Smooth muscle cell (in vitro differentiated cells): ENCODE measurements at regions not wholly inside any gene's neighbourhood (a gene's known extent, or its start where the extent isn't known, plus 50 kb on each side); places are given as distances from the start of the nearest gene placed in this dataset.
"Not testable (repeated sequence)": the region's sequence is repeated elsewhere in the genome, so short reads cannot be mapped to it uniquely, and the experiment has no call there.

Source experiments
- DNase-seq: peaks from one replicate; lab custom pipeline; 2025; ENCODE audit not compliant: unreplicated experiment; lab: John Stamatoyannopoulos, UW
- H2AFZ ChIP-seq: fragments of 200-600 bp; sonication (generic); 2 replicates; pipeline ENCODE4 v1.6.0; 2016; ENCODE audit warnings: antibody characterized with exemption, low read depth, mild to moderate bottlenecking
- H3F3A ChIP-seq: fragments of 200-600 bp; sonication (generic); 2 replicates; pipeline ENCODE4 v1.6.0; 2017; ENCODE audit warnings: antibody characterized with exemption, low read depth
- H3K27ac ChIP-seq: fragments of 200-600 bp; sonication (generic); 2 replicates; pipeline ENCODE4 v1.5.1; 2016; ENCODE audit warnings: low read depth, mild to moderate bottlenecking
- H3K27me3 ChIP-seq: fragments of 200-600 bp; sonication (generic); 2 replicates; pipeline ENCODE4 v1.6.1; 2016; ENCODE audit warnings: low read depth, mild to moderate bottlenecking
- H3K36me3 ChIP-seq: fragments of 200-600 bp; sonication (generic); 2 replicates; pipeline ENCODE4 v1.5.1; 2016; ENCODE audit warnings: low read depth
- H3K4me1 ChIP-seq: fragments of 200-600 bp; sonication (generic); 2 replicates; pipeline ENCODE4 v1.5.1; 2016; ENCODE audit warnings: low read depth
- H3K4me2 ChIP-seq: fragments of 200-600 bp; sonication (generic); 2 replicates; pipeline ENCODE4 v1.6.0; 2016; ENCODE audit warnings: mild to moderate bottlenecking
- H3K4me3 ChIP-seq: fragments of 200-600 bp; sonication (generic); 2 replicates; pipeline ENCODE4 v1.5.1; 2016; ENCODE audit warnings: mild to moderate bottlenecking
- H3K79me2 ChIP-seq: fragments of 200-600 bp; sonication (generic); 2 replicates; pipeline ENCODE4 v1.6.0; 2016; ENCODE audit warnings: low read depth, mild to moderate bottlenecking
- H3K9ac ChIP-seq: fragments of 200-600 bp; sonication (generic); 2 replicates; pipeline ENCODE4 v1.6.0; 2016; ENCODE audit warnings: low read depth
- H3K9me3 ChIP-seq: fragments of 200-600 bp; sonication (generic); replicated peaks from 2 replicates; pipeline ENCODE4 v1.5.1; 2016; ENCODE audit warnings: low read depth
- H4K20me1 ChIP-seq: fragments of 200-600 bp; sonication (generic); 2 replicates; pipeline ENCODE4 v1.6.0; 2016; ENCODE audit warnings: low read depth
- CTCF ChIP-seq: fragments of 200-600 bp; sonication (generic); IDR thresholded peaks from 2 replicates; pipeline ENCODE4 v1.5.1; 2017; ENCODE audit warnings: borderline replicate concordance, mild to moderate bottlenecking, antibody characterized with exemption; ENCODE audit not compliant: insufficient read depth, poor library complexity, severe bottlenecking
- WGBS: methylation state at CpG from one replicate; pipeline ENCODE4 v1.1.7; 2016; ENCODE audit warnings: low lambda C conversion rate; 5-methylcytosine and 5-hydroxymethylcytosine counted together

- whole genome bisulfite sequencing, result 72% methylated on average over 3 of the region's 3 CpGs
- no peak for DNase-seq
Measured at GRCh38 chr5:130323804-130324454, 419.7 kb downstream of the CHSY3 start.

GRCh38 chr5:130321931-130322330, 417.7 kb downstream of the CHSY3 start:
- Histone ChIP-seq H3F3A (no peaks in the 10 kb centered on the region), H3K9ac (no peak overlapping the region), H4K20me1 (no peaks in the 10 kb centered on the region), H3K4me2 (no peak overlapping the region), H3K36me3 (no peaks in the 10 kb centered on the region), H3K79me2 (no peaks in the 10 kb centered on the region), H2AFZ (no peak overlapping the region), H3K4me3 (no peak overlapping the region), H3K27me3 (no peaks in the 10 kb centered on the region), H3K9me3 (no peaks in the 10 kb centered on the region), H3K27ac (no peak overlapping the region), H3K4me1 (peaks cover under 1% of the 10 kb centered on the region)
- DNase-seq, result no peak
- TF ChIP-seq CTCF, result no peak

More at GRCh38 chr5:130323804-130324454, 419.7 kb downstream of the CHSY3 start:
- no peak overlapping the region for H3K9ac ChIP-seq
- H3K9me3 ChIP-seq, result no peaks in the 10 kb centered on the region
- H3K27ac ChIP-seq, result no peak overlapping the region
- TF ChIP-seq CTCF, result no peak
- H3K79me2 ChIP-seq, result no peaks in the 10 kb centered on the region
- H3F3A ChIP-seq, result no peaks in the 10 kb centered on the region
- no peaks in the 10 kb centered on the region for H3K27me3 ChIP-seq
- no peak overlapping the region for H2AFZ ChIP-seq
- no peaks in the 10 kb centered on the region for H4K20me1 ChIP-seq
- H3K4me2 ChIP-seq, result no peak overlapping the region
- no peaks in the 10 kb centered on the region for H3K36me3 ChIP-seq
- no peak overlapping the region for H3K4me3 ChIP-seq
- H3K4me1 ChIP-seq, result no peaks in the 10 kb centered on the region

DNA sequence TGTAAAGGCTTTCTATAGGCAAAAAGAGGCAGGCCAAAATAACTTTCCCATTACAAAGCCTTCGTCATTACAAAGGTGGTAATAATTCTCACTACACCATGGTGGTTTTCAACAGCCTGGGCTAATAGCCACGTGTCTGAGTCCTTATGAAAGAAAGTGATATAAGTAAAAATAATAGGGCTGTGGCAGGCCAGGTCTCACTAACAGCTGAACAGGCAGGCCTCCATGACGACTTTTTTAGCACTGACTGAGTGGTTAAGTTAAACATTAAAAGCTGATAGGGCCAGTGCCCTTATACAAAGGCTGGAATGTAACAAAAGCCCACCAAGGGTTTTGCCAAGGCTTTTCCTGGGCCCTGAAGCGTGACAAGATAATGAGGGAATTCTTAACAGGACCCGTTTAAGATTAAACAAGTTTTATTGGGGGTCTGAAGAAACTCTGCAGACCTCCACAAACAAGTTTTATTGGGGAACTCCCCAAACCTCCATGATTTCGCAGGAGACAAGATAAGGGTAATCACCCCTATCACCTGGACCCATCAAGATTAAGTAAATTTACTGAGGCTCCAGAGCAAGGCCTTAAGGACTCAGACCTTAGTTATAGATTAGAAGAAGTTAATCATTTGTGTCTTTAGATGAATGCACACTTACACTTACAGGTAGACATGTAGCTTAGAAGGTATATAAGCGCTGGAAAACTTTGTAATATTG, 412.9 kb downstream of the CHSY3 start:
- no peaks in the 10 kb centered on the region for H4K20me1 ChIP-seq
- H3K4me1 ChIP-seq, result peaks cover 7% of the 10 kb centered on the region
- H3K4me3 ChIP-seq, result no peak overlapping the region
- 41% methylated on average over 7 of the region's 7 CpGs for WGBS
- no peaks in the 10 kb centered on the region for H3F3A ChIP-seq
- H3K36me3 ChIP-seq, result no peaks in the 10 kb centered on the region
- H3K27ac ChIP-seq, result no peak overlapping the region
- no peaks in the 10 kb centered on the region for H3K27me3 ChIP-seq
- no peak for DNase-seq
- H3K4me2 ChIP-seq, result no peak overlapping the region
- H3K9ac ChIP-seq, result no peak overlapping the region
- no peak for TF ChIP-seq CTCF
- no peaks in the 10 kb centered on the region for H3K79me2 ChIP-seq
- peak overlapping the region; percentile 54 for H2AFZ ChIP-seq
- H3K9me3 ChIP-seq, result no peaks in the 10 kb centered on the region

GRCh38 chr5:130295235-130295634, 391.0 kb downstream of the CHSY3 start:
- Histone ChIP-seq H3K27ac (no peak overlapping the region), H4K20me1 (no peaks in the 10 kb centered on the region), H3K27me3 (no peaks in the 10 kb centered on the region), H3K9ac (no peak overlapping the region), H3K79me2 (no peaks in the 10 kb centered on the region), H3K4me3 (no peak overlapping the region), H3K4me2 (no peak overlapping the region), H3K4me1 (no peaks in the 10 kb centered on the region), H2AFZ (peak overlapping the region; percentile 78), H3K36me3 (no peaks in the 10 kb centered on the region), H3F3A (no peaks in the 10 kb centered on the region), H3K9me3 (no peaks in the 10 kb centered on the region)
- TF ChIP-seq CTCF, result no peak
- 97% methylated on average over 1 of the region's 1 CpG for WGBS
- no peak for DNase-seq

GRCh38 chr5:130294798-130295197, 390.5 kb downstream of the CHSY3 start:
- not testable (repeated sequence) for DNase-seq, H3K36me3 ChIP-seq

More at GRCh38 chr5:130294798-130295197, 390.5 kb downstream of the CHSY3 start:
- not testable (repeated sequence) for H3K79me2 ChIP-seq, H3K9ac ChIP-seq, H3K9me3 ChIP-seq, H3K4me1 ChIP-seq, H3K27me3 ChIP-seq, H3K4me2 ChIP-seq, H3F3A ChIP-seq, H3K4me3 ChIP-seq, H3K27ac ChIP-seq, H4K20me1 ChIP-seq
- peak overlapping the region; percentile 78 for H2AFZ ChIP-seq
- 100% methylated on average over 3 of the region's 3 CpGs for WGBS
